Upper lobe of right lung (tissue), 1 donor: ENCODE measurements at regions not wholly inside any gene's neighbourhood (a gene's known extent, or its start where the extent isn't known, plus 50 kb on each side); places are given as distances from the start of the nearest gene placed in this dataset.

Source experiments
- ATAC-seq: fragments of 200-7000 bp; cut with Tn5 transposase; one replicate; pipeline ENCODE4 v1.9.1; 2020; ENCODE audit warnings: mild to moderate bottlenecking, moderate library complexity
- DNase-seq: peaks from one replicate; pipeline ENCODE4 v3.0.0-alpha.2; 2020
- H3K27ac ChIP-seq: fragments of 200-600 bp; one replicate; pipeline ENCODE4 v1.8.0; 2022
- H3K27me3 ChIP-seq: fragments of 200-600 bp; one replicate; pipeline ENCODE4 v1.8.0; 2022; ENCODE audit warnings: mild to moderate bottlenecking
- H3K36me3 ChIP-seq: fragments of 200-600 bp; one replicate; pipeline ENCODE4 v1.8.0; 2022
- H3K4me1 ChIP-seq: fragments of 200-600 bp; one replicate; pipeline ENCODE4 v1.8.0; 2022
- H3K4me3 ChIP-seq: fragments of 200-600 bp; one replicate; pipeline ENCODE4 v1.8.0; 2022; ENCODE audit warnings: mild to moderate bottlenecking
- H3K9me3 ChIP-seq: fragments of 200-600 bp; one replicate; pipeline ENCODE4 v1.8.0; 2022
- intact Hi-C: fragments of 100-400 bp; cut with DNase I; formaldehyde crosslinking; loops from one replicate; pipeline ENCODE4 v1.11.0; 2022
- TF ChIP-seq, protein P1 (sequence below): fragments of 200-600 bp; IDR thresholded peaks from one replicate; pipeline ENCODE4 v1.8.0; 2022; ENCODE audit warnings: antibody characterized with exemption
- donor health status: DM: no; HTN: yes; CAD: no; lungs with severe emphysema.

DNA sequence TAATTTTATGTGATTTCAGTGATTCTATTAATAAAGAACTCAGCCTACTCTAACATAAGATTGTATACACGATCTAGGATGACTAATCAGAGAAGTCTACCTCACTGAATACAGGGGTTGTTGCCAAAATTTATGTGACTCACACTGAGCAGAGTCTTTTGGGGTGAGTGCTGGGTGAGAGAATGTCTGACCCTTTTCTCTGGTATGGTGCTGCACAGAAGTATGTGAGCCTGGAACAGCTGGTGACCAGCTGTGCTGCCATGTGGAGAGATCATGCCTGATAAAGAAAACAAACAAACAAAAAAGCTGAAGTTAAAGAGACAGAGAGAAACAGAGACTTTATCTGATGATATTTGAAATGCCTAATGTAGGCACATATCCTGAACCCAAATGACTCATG is 618.1 kb upstream of the GRIA3 start:
- H3K27me3 ChIP-seq, result no peaks in the 10 kb centered on the region
- ATAC-seq (no peak), DNase-seq (no peak)
- TF ChIP-seq, protein P1, sequence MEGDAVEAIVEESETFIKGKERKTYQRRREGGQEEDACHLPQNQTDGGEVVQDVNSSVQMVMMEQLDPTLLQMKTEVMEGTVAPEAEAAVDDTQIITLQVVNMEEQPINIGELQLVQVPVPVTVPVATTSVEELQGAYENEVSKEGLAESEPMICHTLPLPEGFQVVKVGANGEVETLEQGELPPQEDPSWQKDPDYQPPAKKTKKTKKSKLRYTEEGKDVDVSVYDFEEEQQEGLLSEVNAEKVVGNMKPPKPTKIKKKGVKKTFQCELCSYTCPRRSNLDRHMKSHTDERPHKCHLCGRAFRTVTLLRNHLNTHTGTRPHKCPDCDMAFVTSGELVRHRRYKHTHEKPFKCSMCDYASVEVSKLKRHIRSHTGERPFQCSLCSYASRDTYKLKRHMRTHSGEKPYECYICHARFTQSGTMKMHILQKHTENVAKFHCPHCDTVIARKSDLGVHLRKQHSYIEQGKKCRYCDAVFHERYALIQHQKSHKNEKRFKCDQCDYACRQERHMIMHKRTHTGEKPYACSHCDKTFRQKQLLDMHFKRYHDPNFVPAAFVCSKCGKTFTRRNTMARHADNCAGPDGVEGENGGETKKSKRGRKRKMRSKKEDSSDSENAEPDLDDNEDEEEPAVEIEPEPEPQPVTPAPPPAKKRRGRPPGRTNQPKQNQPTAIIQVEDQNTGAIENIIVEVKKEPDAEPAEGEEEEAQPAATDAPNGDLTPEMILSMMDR, result no peak
- no peaks in the 10 kb centered on the region for H3K4me1 ChIP-seq
- no peak overlapping the region for H3K4me3 ChIP-seq
- no peaks in the 10 kb centered on the region for H3K9me3 ChIP-seq
- H3K36me3 ChIP-seq, result no peaks in the 10 kb centered on the region
- intact Hi-C loops, result no loop called here
- no peak overlapping the region for H3K27ac ChIP-seq

DNA sequence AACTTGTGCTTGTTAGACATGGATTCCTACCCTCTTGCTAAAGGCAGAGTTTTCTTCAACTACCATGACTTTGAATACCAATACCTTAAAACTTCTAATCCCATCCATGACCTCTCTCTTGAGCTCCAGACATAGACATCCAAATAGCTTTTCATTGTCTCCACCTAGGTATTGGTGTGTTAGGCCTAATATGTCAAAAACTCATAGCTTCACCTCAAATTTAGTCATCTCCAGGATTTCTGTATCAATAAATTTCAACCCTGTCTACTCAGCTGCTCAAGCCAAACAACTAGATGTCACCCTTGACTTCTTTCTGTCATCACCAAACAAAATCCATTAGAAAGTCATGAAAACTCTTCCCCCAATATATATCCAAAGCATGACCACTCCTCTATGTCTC is 617.7 kb upstream of the GRIA3 start:
- Histone ChIP-seq H3K36me3 (no peaks in the 10 kb centered on the region), H3K4me3 (no peak overlapping the region), H3K4me1 (no peaks in the 10 kb centered on the region), H3K9me3 (no peaks in the 10 kb centered on the region), H3K27me3 (no peaks in the 10 kb centered on the region), H3K27ac (no peak overlapping the region)
- intact Hi-C loops, result no loop called here
- ATAC-seq (no peak), DNase-seq (no peak)
- TF ChIP-seq, protein P1, result no peak

DNA sequence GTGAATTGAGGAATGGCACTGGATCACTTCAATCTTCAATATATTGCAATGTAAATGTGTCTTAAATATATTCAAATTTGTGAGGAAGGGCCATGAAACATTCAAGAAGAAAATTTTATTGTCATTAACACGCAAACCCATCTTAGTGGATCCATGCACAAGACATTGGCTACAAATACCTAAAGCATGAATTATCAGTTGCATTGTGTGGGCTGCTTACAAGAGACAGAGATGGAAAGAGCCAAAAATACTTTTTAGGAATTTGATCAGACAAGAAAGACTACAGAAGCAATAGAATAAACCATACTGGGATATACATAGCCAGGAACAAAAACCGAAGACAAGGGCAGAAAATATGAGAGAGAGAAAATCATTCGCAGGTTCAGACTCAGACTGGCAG is 616.2 kb upstream of the GRIA3 start:
- Histone ChIP-seq H3K27ac (no peak overlapping the region), H3K4me3 (no peak overlapping the region), H3K4me1 (no peaks in the 10 kb centered on the region), H3K9me3 (no peaks in the 10 kb centered on the region), H3K27me3 (no peaks in the 10 kb centered on the region), H3K36me3 (no peaks in the 10 kb centered on the region)
- intact Hi-C loops, result no loop called here
- no peak for ATAC-seq
- TF ChIP-seq, protein P1, result no peak
- no peak for DNase-seq

DNA sequence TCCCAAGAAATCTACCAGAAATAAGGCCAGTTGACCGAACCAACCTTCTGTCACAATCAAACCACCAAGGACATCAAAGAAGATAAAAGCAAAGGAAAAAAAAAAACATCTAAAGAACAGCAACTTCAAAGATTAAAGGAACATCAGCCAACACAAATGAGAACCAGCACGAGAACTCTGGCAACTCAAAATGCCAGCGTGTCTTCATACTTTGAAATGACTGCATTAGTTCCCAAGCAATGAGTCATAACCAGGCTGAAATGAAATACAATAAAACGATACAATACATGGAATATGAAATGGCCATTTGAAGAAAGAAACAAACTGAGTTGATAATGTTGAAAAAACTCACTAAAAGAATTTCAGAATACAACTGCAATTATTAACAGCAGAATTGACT is 611.6 kb upstream of the GRIA3 start:
- no peaks in the 10 kb centered on the region for H3K27me3 ChIP-seq
- intact Hi-C loops, result no loop called here
- H3K27ac ChIP-seq, result no peak overlapping the region
- no peak overlapping the region for H3K4me3 ChIP-seq
- H3K4me1 ChIP-seq, result no peaks in the 10 kb centered on the region
- H3K36me3 ChIP-seq, result no peaks in the 10 kb centered on the region
- ATAC-seq (no peak), DNase-seq (no peak)
- TF ChIP-seq, protein P1, result no peak
- H3K9me3 ChIP-seq, result no peaks in the 10 kb centered on the region

DNA sequence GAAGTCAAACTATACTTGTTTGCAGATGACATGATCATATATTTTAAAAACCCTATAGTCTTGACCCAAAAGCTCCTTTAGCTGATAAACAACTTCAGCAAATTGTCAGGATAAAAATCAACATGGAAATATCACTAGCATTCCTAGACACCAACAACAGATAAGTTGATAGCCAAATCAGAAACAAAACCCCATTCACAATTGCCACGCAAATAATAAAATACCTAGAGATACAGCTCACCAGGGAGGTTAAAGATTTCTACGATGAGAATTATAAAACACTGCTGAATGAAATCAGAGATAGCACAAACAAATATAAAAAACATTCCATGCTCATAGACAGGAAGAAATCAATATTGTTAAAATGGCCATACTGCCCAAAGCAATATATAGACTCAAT is 605.0 kb upstream of the GRIA3 start:
- Histone ChIP-seq H3K9me3 (no peaks in the 10 kb centered on the region), H3K36me3 (no peaks in the 10 kb centered on the region), H3K27me3 (no peaks in the 10 kb centered on the region), H3K4me3 (no peak overlapping the region), H3K4me1 (no peaks in the 10 kb centered on the region), H3K27ac (no peak overlapping the region)
- TF ChIP-seq, protein P1, result no peak
- no peak for DNase-seq
- ATAC-seq, result no peak
- intact Hi-C loops, result no loop called here

DNA sequence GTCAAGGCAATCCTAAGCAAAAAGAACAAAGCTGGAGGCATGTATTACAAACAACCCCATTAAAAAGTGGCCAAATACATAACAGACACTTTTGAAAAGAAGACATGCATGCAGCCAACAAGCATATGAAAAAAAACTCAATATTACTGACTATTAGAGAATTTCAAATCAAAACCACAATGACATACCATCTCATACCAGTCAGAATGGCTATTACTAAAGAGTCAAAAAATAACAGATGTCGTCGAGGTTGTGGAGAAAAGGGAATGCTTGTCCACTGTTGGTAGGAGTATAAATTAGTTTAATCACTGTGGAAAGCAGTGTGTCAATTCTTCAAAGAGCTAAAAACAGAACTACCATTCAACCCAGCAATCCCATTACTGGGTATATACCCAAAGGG is 604.6 kb upstream of the GRIA3 start:
- Histone ChIP-seq H3K27ac (no peak overlapping the region), H3K27me3 (no peaks in the 10 kb centered on the region), H3K36me3 (no peaks in the 10 kb centered on the region), H3K4me1 (no peaks in the 10 kb centered on the region), H3K4me3 (no peak overlapping the region), H3K9me3 (no peaks in the 10 kb centered on the region)
- TF ChIP-seq, protein P1, result no peak
- no peak for ATAC-seq
- DNase-seq, result no peak
- intact Hi-C loops, result no loop called here
